Prostate gland (tissue), 2 donors: ENCODE measurements at regions not wholly inside any gene's neighbourhood (a gene's known extent, or its start where the extent isn't known, plus 50 kb on each side); places are given as distances from the start of the nearest gene placed in this dataset.
A peak's percentile ranks its signal among the peaks of the same experiment; 100 is the strongest.

ENCODE experiments used
- CTCF ChIP-seq, 4 experiments: fragments of 200-600 bp in 2 of 4; fragments of 450-650 bp in 2 of 4; sonication (generic) in 2 of 4; IDR thresholded peaks; 1 replicate in 3 of 4; 2 replicates in 1 of 4; pipeline ENCODE4 v1.5.1; 2016 to 2019; ENCODE audit warnings: antibody characterized with exemption in 4 of 4, mild to moderate bottlenecking in 2 of 4, moderate library complexity in 2 of 4
- POLR2A ChIP-seq: fragments of 450-650 bp; IDR thresholded peaks from one replicate; pipeline ENCODE4 v1.6.1; 2016; ENCODE audit warnings: antibody characterized with exemption, mild to moderate bottlenecking
- POLR2AphosphoS5 ChIP-seq: sonication (generic); formaldehyde crosslinking; IDR thresholded peaks from one replicate; pipeline ENCODE4 v1.6.1; 2017; ENCODE audit warnings: antibody characterized with exemption

- TF ChIP-seq CTCF (IDR thresholded peaks at IDR 0.05) = no peak
- peak; percentile 53 for TF ChIP-seq POLR2AphosphoS5
- no peak for TF ChIP-seq POLR2A
Measured at GRCh38 chr6:121838842-121839241, 403.4 kb downstream of the GJA1 start.
